ENCODE measurements at regions not wholly inside any gene's neighbourhood (a gene's known extent, or its start where the extent isn't known, plus 50 kb on each side); places are given as distances from the start of the nearest gene placed in this dataset.

DNA sequence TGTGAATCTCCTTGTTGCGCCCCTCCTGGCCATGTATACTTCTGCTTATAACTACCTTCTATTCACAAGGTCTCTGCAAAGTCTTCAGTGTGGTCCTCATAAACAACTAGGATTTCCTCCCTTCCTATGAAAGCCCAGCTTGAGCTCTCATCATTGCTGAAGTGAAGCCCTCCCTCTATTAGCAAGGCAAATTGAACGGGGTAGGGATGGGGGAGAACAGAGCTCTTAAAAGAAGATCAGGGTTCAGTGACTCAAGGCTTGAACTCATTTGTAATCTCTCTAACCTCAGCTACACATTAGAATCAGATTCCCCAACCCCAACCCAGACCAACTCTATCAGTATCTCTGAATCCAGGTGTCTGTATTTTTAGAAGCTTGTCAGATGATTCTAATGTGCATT, 88.3 kb upstream of the ST8SIA2 start:
- DNase-seq, result no peak

DNA sequence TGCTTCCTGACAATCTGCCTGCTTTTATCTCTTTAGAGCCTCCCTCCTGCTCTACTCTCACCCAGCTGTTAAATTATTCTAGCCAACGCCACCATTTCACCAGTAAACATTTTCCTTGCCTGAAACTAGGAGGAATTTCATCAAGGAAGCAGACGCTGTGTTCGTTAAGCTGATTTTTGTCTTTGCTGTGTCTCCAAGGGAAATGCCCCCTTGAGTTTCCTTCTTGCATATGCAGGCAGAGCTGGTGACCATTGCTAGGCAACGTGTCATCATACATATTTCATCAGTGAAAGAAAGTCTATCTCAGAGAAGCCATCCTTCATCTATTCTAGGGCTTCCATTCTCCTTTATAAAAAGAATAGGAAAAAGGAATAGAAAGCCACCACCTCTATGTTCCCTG, 87.0 kb upstream of the ST8SIA2 start:
- DNase-seq, result peak in 1 of 2 experiments; percentile 10

DNA sequence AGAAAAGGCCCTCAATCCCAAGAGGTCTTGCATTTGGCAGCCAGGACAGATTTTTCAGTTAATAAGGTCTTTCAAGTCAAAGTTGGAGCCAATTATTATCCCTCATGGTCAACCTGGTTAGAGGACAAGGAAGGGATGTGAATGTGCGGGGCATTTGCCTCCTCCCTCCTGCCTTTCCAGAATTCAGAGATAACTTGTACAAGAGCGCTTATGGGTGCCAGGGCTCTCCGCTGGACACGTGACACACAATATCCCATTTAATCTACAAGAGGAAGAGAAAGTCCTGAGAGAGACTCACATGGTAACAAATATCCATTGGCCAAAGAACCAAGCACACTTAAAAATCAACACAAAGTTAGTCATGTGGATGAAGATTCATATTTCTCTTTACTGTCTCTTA, 78.5 kb upstream of the ST8SIA2 start:
- DNase-seq, result no peak

DNA sequence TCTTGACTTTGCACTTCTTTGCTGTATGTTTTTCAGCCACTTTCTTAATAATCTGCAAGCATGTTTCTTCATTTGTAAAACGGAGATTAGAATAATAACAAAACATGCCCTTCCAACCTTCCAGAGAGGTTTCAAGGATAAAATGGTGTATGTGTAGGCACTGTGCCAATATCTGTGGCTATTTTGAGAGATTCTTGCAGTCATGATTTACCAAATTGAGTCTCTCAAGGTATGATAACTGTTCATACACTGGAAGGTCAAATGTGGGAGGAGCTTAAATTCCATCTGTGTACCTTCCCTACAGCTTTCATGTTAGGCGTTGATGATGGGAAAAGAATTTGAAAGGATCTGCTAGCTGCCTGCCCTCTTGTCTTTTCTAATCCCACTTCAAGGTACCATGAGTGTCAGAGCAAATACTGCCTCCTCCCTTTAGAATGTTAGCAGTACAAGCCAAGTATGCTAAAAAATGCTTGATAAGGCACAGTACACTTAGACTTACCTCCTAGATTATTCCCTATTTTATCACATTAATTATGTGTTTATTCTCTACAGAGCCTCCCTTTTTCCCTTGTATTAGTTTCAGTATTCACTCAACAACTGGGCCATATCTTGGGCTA, 78.0 kb upstream of the ST8SIA2 start:
- DNase-seq, result no peak

DNA sequence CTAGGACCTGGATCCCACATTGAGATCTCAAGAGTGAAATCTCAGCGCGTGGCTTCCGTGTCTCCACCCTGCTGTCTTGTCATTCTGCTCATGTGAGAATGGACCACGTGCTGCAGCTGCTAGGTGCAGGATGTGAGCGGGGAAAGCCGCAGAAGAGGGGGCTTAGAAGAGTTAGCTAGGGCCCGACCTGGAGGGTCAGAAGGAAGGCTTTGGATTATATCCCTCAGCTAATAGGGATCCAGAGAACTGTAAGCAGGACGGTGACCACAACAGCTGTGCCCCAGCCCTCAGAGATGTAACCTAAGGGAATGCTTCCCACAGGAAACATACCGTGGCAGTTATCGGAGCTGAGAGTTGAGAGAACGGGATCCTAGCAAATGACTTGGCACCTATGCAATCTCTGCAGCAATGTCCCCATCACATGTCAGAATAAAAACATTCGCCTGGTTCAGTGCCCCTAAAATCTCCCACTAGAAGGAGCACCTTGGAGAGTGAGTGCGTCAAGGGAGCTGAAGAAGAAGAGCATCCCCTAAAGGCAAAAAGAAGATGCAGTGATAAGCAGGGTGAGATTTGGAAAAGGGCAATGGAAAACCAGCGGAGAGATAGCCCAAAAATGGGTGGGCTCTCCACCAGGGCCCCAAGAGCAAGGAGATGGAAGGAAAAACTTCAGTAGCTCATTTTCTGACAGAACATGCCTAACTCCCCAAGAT, 76.9 kb upstream of the ST8SIA2 start:
- no peak for DNase-seq

DNA sequence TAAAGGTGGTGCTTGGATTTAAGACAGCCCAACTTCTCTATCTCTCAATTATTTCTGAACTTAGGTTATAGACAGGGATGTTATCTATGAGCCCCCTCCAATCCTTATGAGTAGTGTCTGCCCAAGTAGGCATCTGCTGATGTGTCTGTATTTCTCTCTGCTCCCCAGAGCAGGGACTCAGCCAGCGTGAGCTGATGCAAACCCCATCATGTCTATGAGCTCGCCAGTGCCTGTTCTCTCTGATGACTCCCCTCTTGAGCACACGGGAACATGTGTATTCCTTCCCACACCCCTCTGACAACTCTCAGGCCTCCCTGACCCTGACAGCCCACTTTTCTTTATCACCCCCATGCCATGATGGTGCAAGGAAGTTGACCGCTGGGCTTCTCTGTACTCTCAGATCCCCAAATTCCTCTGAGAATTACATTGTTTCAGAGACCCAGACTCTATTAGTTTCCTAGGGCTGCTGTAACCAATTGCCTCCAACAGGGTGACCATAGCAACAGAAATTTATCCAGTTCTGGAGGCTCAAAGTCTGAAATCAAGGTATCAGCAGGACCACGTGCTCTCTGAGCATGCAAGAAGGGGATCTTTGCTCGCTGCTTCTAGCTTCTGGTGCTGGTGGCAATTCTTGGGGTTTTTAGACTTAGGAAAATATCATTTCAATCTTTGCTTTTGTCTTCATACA, 73.5 kb upstream of the ST8SIA2 start:
- no peak for DNase-seq

DNA sequence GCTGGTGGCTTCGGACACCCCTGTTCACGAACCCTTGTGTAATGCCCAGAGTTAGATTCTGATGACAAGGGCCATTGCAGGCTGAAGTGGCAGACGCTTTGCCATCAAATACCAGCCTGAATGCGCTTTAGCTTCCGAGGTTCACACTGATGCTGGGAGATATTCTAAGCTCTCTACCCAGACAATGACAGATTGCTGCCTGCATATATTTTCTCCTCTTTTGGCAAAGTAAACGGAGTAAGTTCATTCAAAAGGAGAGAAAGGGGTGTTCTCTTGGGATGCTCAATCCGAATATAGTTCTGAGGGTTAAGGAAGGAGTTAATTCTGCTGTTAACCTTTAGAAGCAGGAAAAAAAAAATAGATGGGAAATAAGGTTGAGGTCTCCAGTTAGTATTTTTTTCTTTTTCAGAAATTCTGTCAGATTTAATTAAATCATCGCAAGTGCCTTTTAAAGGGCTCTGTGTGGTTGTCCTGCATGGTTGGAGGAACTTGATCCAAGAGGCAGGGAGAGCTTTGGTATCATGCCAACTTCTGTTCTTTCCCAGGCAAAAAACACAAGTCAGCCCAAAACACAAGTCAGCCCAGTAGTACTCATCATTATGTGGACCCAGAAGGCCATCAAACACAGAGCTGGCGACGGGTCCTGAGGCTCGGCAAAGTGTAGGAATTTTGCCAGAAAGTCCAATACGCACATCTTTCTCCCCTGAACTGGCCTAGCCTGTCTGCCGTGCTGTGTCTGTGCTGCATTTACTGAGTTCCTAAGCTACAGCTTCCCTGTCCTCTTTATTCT, 70.9 kb upstream of the ST8SIA2 start:
- DNase-seq, result no peak

DNA sequence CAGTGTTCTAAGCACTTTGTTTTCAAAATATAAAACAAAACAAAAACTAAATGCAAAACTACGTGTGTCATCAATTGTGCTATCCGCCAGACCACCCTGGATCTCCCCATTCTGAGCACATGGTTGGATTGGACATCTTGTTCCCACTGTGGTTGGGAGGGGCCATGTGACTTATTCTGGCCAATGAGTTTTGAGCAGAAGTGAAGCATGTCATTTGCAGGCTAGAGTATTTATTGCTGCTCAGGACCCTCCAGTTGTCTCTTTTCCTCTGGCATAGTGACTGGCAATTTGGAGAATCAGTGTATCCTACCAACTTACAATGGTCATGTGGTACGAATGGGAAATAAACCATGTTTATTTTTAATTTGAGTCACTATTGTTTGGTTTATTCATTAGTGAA, 70.2 kb upstream of the ST8SIA2 start:
- DNase-seq, result no peak

DNA sequence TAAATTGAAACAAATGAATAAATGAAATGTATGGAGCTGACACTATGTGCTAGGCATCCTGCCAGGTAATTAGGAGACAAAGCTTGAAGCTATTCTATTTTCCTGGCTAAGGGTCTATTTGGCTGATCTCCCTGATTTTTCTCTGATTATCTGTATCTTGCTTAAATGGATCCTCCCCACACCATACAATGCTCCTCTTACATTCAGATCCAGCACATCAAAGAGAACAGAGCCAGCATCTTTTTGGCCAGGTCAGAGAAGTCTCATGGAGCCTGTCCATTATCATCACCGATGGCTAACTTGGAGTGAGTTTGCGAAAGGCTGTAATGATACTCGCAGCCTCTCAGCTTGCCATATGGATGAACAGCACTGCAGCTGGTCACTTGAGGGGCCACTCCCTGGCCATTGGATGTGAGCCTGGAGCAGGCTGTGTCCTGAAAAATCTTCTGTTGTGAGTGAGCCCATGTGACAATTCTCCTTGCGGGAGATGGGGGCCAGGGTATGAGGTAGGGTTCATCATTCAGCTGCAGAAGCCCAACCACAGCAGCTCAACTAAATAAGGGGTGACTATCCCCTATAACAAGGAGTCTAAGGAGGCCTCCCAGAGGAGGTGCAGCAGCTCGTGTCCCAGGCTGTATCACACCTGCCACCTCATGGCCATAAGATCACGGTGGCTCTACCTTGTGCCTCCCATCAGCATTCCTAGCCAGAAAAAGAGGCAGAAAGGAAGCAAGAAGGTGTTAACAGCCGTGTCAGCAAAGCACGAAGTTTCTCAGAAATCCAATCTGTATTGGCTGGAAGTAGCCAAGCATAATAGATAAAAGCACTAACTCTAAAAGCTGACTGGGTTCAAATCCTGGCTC, 69.3 kb upstream of the ST8SIA2 start:
- no peak for DNase-seq

DNA sequence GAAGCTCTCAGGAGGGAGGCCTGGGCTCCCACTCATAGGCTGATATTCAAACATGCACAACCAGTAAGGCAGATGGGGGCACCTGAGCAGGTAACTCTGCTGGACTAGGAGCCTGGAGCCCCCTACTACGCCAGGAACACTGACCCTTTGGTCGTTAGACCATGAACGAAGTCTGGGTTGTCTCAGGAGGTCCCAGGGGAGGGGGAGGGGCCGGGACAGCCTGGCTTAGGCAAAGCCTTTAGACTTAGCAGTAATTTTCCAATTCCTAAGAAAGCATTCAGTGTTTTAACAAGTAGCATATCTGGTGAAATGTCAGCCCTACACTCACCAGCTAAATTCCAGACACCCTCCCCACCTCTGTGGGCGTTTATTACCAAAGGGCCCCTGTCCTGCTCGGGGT, 67.4 kb upstream of the ST8SIA2 start:
- DNase-seq, result no peak

DNA sequence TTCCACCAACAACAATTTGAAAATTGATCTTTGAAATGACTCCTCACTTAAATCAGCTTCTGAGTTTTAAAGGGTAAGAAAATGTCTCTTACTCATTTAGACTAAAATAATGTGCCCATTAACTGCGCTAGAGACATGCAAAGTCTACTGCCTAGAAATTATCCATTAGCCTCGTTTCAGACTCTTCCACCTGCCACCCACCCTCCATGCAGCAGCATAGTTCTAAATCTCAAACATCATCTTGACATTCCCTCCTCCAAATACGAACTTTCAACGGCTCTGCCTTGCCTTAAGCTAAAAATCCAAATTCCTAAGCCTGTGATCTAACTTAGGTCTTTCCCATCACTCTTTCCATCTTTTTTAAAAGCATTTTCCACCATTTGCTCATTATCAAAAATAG, 66.6 kb upstream of the ST8SIA2 start:
- no peak for DNase-seq

DNA sequence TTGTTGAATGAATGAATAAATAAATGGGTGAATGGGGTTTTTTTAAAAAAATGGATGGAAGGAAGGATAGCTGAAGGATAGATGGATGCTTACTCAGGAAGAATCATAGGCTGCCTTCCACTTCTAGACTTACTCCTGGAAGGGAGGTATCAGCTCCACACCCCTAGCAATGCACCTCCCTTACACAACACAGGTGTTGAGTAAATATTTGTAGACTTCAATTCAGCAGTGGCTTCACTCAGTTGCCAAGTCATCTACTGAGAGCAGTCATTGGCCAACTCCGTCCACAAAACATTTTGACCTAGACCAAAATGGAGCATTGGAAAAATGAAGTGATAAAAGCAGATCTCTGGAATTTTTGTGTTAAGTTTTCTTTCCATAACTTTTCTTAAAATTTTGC, 65.5 kb upstream of the ST8SIA2 start:
- DNase-seq, result no peak

DNA sequence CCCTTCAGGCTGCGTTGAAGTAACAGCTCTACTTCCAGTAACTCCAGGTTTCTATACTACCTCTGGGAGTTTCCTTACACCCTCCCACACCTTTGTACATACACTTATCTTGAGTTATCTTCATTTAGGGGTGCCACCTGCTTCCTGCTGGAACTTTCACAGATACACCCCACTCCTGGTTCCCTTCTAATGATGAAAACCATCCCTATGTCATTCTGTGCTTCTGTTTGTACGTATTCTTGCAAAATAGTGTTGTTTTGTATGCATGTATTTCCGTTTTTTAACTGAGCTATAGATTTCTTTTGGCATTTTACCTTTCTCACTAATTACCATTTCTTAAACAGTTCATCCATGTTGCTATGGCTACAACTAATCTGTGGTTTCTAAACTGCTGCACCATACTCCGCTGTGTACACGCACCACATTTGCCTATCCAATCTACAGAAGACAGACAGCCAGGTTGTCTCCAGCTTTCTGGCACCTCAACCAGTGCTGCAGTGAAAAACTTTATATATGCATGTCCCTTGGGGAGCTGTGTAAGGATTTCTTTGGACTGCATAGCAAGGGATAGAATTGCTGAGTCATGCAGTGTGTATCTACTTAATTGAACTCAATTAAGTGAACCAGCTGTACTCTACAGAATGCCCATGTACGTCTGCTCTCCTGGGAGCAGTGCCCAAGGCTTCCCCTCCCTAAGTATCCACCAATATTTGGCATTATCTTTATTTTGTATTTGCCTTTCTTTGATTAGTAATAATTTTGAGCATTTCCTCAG, 61.4 kb upstream of the ST8SIA2 start:
- DNase-seq, result no peak

DNA sequence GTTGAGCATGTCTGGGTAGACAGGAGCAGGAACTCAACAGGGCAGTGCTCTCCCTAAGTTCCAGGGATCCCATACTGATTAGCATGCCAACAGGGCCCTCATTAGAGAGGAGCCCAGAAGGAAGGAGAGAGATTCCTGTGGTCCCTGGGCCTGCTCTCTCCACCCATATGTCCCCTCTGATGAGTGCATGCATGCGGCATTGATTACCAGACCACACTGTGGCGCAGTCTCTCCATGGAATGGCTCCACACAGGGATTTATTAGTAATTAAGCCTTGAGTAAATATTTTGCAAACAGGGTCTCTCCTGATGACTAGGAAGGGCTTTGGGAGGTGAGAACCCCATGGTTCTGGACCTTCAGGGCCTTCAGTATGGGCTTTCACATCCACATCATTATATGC, 60.0 kb upstream of the ST8SIA2 start:
- no peak for DNase-seq

DNA sequence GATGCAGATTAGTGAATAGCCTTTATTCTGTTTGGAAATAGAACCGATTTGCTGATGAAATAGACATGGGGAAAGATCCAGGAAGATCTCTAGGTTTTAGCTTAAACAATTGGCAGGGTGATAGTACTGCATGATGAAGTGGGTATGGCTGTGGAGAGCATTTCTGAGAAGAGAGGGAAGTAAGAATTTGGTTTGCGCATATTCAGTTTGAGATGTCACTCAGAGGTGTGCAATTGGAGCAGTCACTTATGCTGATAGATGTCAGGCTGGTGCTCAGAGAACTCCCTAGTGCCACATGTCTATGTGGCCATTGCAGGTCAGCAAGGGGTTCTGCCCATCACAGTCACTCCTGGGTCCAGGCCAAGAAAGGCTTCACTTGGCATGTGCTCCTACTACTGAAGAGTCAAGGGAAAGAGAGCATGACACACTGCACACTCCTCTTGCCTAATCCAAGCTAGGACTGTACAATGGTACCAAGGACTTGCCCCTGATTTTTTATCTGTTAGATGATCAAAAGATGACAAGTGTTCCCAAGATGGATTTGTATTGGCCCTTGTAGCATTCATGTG, 57.2 kb upstream of the ST8SIA2 start:
- DNase-seq, result no peak

DNA sequence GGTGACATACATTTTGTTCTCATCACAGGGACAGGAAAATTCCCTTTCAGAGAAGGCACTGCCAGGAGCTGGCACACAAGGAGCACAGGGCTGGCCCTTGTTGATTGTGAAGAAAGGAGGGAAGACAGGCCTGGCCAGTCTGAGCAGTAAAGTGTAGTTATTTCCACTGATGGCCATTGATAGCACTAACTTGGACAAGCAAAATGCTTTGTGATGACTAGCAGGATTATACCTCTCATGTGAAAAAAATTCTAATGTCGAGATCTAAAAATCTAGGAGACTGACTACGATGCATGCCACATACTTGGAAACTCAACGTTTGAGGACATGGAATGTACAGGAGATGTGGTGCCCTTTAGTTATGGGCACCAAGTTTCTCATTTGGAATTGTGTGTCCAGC, 54.3 kb upstream of the ST8SIA2 start:
- DNase-seq, result no peak

All from SW 1271 (cell line).